Testis (tissue), 2 donors: ENCODE measurements at regions not wholly inside any gene's neighbourhood (a gene's known extent, or its start where the extent isn't known, plus 50 kb on each side); places are given as distances from the start of the nearest gene placed in this dataset.

ENCODE experiments used
- DNase-seq: peaks from one replicate; pipeline ENCODE4 v3.0.0-alpha.2; 2019
- H3K27ac ChIP-seq, 2 donors: fragments of 200-600 bp; sonication (generic); one replicate each; pipeline ENCODE4 v1.5.1; 2019
- H3K27me3 ChIP-seq: fragments of 200-600 bp; sonication (generic); one replicate; pipeline ENCODE4 v1.5.1; 2019
- H3K36me3 ChIP-seq: fragments of 200-600 bp; sonication (generic); one replicate; pipeline ENCODE4 v1.5.1; 2017; ENCODE audit warnings: low read depth; ENCODE audit errors: missing control alignments
- H3K4me1 ChIP-seq: fragments of 200-600 bp; sonication (generic); one replicate; pipeline ENCODE4 v1.5.1; 2019
- H3K4me3 ChIP-seq, 2 donors: fragments of 200-600 bp; sonication (generic); one replicate each; pipeline ENCODE4 v1.5.1; 2017 to 2019
- H3K9me3 ChIP-seq: fragments of 200-600 bp; sonication (generic); one replicate; pipeline ENCODE4 v1.5.1; 2017
- POLR2A ChIP-seq: fragments of 450-650 bp; IDR thresholded peaks from one replicate; pipeline ENCODE4 v1.6.1; 2017; ENCODE audit warnings: antibody characterized with exemption, mild to moderate bottlenecking, moderate library complexity
- WGBS, 2 donors: methylation state at CpG; one replicate each; pipeline ENCODE4 v1.1.5; 2018; 5-methylcytosine and 5-hydroxymethylcytosine counted together
- intact Hi-C: fragments of 100-400 bp; cut with DNase I; formaldehyde crosslinking; loops from one replicate; pipeline ENCODE4 v1.15.1; 2023; ENCODE audit warnings: low total_unique reads
- TF ChIP-seq, protein P1 (sequence below), 3 experiments: fragments of 450-650 bp in 2 of 3; fragments of 200-600 bp in 1 of 3; sonication (generic) in 1 of 3; IDR thresholded peaks; one replicate each; pipeline ENCODE4 v1.5.1; 2016 to 2019; ENCODE audit warnings: antibody characterized with exemption in 3 of 3, mild to moderate bottlenecking in 2 of 3, moderate library complexity in 1 of 3

DNA sequence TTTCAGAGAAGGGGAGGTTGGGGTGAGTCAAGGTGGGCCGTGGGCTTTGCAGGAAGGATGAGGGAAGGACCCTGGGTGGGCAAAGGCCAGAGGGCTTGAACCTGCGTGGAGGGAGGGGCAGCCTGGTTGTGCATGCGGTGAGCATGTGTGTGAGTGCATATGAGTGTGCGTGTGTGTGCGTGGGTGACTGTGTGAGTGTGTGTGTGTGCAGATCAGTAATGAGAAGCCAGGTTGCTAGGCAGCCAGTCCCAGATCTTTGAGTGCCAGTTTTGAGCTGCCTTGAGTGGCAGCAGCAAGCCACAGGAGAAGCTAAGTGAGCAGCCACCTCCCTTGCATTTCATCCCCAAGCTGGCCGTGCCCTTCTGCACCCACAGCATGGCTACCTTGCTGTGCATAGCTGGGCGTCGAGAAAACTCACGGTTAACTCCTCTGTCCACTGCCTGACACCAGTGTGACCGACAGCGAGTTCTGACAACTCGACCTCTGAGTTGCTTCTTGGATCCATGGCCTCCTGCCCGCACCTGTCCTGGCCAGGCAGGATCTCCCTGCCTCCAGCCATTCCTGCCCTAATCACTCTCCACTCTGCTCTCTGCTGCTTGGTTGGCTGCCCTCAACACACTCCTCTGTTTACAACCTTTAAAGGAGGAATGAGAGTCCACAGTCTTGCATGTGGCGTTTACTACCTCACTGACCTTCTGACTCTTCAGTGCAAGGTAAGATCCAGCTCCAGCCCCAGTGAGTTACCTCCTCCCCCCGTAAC is 775.4 kb downstream of the TYW1 start:
- WGBS, 2 donors: 84 to 88% methylated on average over 14 to 15 of the region's 15 CpGs
- intact Hi-C loops: no loop called here
- Histone ChIP-seq H3K4me3 (no peak overlapping the region), H3K36me3 (no peaks in the 10 kb centered on the region), H3K27ac (no peak overlapping the region), H3K9me3 (no peaks in the 10 kb centered on the region), H3K27me3 (no peaks in the 10 kb centered on the region), H3K4me1 (no peaks in the 10 kb centered on the region)
- TF ChIP-seq, protein P1, sequence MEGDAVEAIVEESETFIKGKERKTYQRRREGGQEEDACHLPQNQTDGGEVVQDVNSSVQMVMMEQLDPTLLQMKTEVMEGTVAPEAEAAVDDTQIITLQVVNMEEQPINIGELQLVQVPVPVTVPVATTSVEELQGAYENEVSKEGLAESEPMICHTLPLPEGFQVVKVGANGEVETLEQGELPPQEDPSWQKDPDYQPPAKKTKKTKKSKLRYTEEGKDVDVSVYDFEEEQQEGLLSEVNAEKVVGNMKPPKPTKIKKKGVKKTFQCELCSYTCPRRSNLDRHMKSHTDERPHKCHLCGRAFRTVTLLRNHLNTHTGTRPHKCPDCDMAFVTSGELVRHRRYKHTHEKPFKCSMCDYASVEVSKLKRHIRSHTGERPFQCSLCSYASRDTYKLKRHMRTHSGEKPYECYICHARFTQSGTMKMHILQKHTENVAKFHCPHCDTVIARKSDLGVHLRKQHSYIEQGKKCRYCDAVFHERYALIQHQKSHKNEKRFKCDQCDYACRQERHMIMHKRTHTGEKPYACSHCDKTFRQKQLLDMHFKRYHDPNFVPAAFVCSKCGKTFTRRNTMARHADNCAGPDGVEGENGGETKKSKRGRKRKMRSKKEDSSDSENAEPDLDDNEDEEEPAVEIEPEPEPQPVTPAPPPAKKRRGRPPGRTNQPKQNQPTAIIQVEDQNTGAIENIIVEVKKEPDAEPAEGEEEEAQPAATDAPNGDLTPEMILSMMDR (IDR thresholded peaks at IDR 0.05): no peak
- TF ChIP-seq POLR2A: no peak
- no peak for DNase-seq

GRCh38 chr7:67773081-67773480 is 776.4 kb downstream of the TYW1 start:
- TF ChIP-seq POLR2A: no peak
- TF ChIP-seq, protein P1 (IDR thresholded peaks at IDR 0.05): no peak
- DNase-seq: no peak

DNA sequence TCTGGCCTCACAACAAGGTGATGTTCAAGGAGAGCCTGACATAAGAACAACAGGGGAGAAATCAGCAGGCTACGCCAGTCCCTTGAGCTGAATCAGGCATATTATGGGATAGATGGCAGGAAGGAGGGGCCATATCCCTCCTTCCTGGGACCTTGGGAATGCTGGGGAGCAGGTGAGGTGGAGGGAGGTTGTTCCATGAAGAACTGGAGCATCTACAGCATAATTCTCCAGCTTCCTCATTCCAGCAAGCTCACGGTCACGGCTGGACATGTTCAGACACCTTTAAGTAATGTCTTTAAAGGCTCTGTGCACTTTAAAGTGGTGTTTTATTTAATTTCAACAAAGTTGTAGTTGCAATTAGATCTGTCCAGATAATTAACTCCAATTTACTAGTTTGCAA is 780.5 kb downstream of the TYW1 start:
- H3K27ac ChIP-seq: no peak overlapping the region
- no peaks in the 10 kb centered on the region for H3K36me3 ChIP-seq
- no peak for DNase-seq
- TF ChIP-seq POLR2A: no peak
- TF ChIP-seq, protein P1 (IDR thresholded peaks at IDR 0.05): no peak
- no peak overlapping the region for H3K4me3 ChIP-seq
- H3K4me1 ChIP-seq: no peaks in the 10 kb centered on the region
- 69 to 77% methylated on average over 3 of the region's 3 CpGs for WGBS, 2 donors
- intact Hi-C loops: no loop called here
- H3K9me3 ChIP-seq: no peaks in the 10 kb centered on the region
- no peaks in the 10 kb centered on the region for H3K27me3 ChIP-seq

More at GRCh38 chr7:67773081-67773480, 776.4 kb downstream of the TYW1 start:
- Histone ChIP-seq H3K4me1 (no peaks in the 10 kb centered on the region), H3K27ac (no peak overlapping the region), H3K27me3 (no peaks in the 10 kb centered on the region), H3K36me3 (no peaks in the 10 kb centered on the region), H3K9me3 (no peaks in the 10 kb centered on the region), H3K4me3 (no peak overlapping the region)
- intact Hi-C loops: no loop called here
- 82 to 83% methylated on average over 6 of the region's 6 CpGs for WGBS, 2 donors

DNA sequence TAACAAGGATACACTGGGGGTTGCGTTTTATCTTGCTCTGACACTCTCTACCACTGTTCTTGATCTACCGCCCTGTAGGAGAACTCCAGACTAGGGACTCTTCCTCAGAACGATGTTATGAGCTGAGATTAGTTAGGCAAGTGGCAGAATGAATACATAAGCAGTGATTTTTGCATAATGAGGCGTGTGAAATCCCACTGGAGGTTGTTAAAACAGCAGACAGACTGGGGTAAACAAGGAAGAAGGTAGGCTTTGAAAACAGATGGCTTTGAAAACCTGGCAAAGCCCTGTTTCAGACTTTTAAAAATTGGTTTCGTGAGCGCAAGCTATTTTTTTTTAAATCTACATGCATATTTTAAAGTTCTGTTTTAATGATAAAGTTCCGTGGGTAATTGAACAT is 785.2 kb downstream of the TYW1 start:
- intact Hi-C loops: no loop called here
- Histone ChIP-seq H3K27ac (no peak overlapping the region), H3K36me3 (no peaks in the 10 kb centered on the region), H3K9me3 (no peaks in the 10 kb centered on the region), H3K27me3 (no peaks in the 10 kb centered on the region), H3K4me3 (no peak overlapping the region), H3K4me1 (no peaks in the 10 kb centered on the region)
- no peak for DNase-seq
- WGBS, 2 donors: 87 to 89% methylated on average over 7 of the region's 7 CpGs
- TF ChIP-seq, protein P1 (IDR thresholded peaks at IDR 0.05): no peak
- TF ChIP-seq POLR2A: no peak

- DNase-seq: no peak
- Histone ChIP-seq H3K9me3 (no peaks in the 10 kb centered on the region), H3K36me3 (no peaks in the 10 kb centered on the region), H3K27me3 (no peaks in the 10 kb centered on the region), H3K4me1 (no peaks in the 10 kb centered on the region), H3K4me3 (no peak overlapping the region), H3K27ac (no peak overlapping the region)
- 88 to 99% methylated on average over 6 of the region's 6 CpGs for WGBS, 2 donors
- intact Hi-C loops: no loop called here
- TF ChIP-seq POLR2A: no peak
- TF ChIP-seq, protein P1 (IDR thresholded peaks at IDR 0.05): no peak
These were observed 789.4 kb downstream of the TYW1 start for GRCh38 chr7:67786021-67786420.
